Lower lobe of right lung (tissue), 2 donors: ENCODE measurements at regions not wholly inside any gene's neighbourhood (a gene's known extent, or its start where the extent isn't known, plus 50 kb on each side); places are given as distances from the start of the nearest gene placed in this dataset.

Source experiments
- ATAC-seq, 2 donors: fragments of 200-7000 bp; cut with Tn5 transposase; one replicate each; pipeline ENCODE4 v1.9.1; 2020 to 2022; ENCODE audit warnings: mild to moderate bottlenecking in 2 of 2, moderate library complexity in 2 of 2
- DNase-seq: peaks from one replicate; pipeline ENCODE4 v3.0.0-alpha.2; 2020
- H3K27ac ChIP-seq: fragments of 200-600 bp; one replicate; pipeline ENCODE4 v1.8.0; 2022
- H3K27me3 ChIP-seq: fragments of 200-600 bp; one replicate; pipeline ENCODE4 v1.8.0; 2022; ENCODE audit warnings: low read depth
- H3K36me3 ChIP-seq: fragments of 200-600 bp; one replicate; pipeline ENCODE4 v1.8.0; 2022; ENCODE audit warnings: mild to moderate bottlenecking
- H3K4me1 ChIP-seq: fragments of 200-600 bp; one replicate; pipeline ENCODE4 v1.8.0; 2022
- H3K4me3 ChIP-seq: fragments of 200-600 bp; one replicate; pipeline ENCODE4 v1.8.0; 2022; ENCODE audit warnings: mild to moderate bottlenecking
- H3K9me3 ChIP-seq: fragments of 200-600 bp; one replicate; pipeline ENCODE4 v1.8.0; 2022
- intact Hi-C: fragments of 100-400 bp; cut with DNase I; formaldehyde crosslinking; loops from one replicate; pipeline ENCODE4 v1.11.0; 2022
- TF ChIP-seq, protein P1 (sequence below): fragments of 200-600 bp; IDR thresholded peaks from one replicate; pipeline ENCODE4 v1.8.0; 2022; ENCODE audit warnings: antibody characterized with exemption, mild to moderate bottlenecking
- donor health status: DM: no; HTN: yes; CAD: no; lungs with severe emphysema.

DNA sequence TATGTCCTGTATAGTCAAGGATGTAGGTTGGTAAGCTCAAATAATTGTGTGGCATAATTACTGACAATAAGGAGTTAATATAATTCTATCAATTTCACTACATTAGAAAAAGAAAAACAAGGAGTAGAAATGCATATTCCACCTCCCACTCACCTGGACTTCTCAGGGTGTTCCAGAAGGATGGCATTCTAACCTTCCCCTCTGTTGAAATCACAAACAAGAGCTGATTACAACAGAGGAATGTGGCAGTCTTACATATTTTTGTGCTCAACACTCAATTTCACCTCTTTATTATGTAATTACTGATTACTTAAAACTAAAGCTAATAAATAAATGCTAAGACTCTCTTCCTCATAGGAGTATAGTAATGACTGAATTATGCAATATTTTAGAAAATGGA lies 745.3 kb downstream of the DTWD2 start:
- DNase-seq (no peak), ATAC-seq (peak in 1 of 2 donors; percentile 62)
- Histone ChIP-seq H3K4me1 (no peaks in the 10 kb centered on the region), H3K36me3 (no peaks in the 10 kb centered on the region), H3K9me3 (no peaks in the 10 kb centered on the region), H3K4me3 (no peak overlapping the region), H3K27ac (no peak overlapping the region), H3K27me3 (no peaks in the 10 kb centered on the region)
- intact Hi-C loops: no loop called here
- TF ChIP-seq, protein P1, sequence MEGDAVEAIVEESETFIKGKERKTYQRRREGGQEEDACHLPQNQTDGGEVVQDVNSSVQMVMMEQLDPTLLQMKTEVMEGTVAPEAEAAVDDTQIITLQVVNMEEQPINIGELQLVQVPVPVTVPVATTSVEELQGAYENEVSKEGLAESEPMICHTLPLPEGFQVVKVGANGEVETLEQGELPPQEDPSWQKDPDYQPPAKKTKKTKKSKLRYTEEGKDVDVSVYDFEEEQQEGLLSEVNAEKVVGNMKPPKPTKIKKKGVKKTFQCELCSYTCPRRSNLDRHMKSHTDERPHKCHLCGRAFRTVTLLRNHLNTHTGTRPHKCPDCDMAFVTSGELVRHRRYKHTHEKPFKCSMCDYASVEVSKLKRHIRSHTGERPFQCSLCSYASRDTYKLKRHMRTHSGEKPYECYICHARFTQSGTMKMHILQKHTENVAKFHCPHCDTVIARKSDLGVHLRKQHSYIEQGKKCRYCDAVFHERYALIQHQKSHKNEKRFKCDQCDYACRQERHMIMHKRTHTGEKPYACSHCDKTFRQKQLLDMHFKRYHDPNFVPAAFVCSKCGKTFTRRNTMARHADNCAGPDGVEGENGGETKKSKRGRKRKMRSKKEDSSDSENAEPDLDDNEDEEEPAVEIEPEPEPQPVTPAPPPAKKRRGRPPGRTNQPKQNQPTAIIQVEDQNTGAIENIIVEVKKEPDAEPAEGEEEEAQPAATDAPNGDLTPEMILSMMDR: no peak

DNA sequence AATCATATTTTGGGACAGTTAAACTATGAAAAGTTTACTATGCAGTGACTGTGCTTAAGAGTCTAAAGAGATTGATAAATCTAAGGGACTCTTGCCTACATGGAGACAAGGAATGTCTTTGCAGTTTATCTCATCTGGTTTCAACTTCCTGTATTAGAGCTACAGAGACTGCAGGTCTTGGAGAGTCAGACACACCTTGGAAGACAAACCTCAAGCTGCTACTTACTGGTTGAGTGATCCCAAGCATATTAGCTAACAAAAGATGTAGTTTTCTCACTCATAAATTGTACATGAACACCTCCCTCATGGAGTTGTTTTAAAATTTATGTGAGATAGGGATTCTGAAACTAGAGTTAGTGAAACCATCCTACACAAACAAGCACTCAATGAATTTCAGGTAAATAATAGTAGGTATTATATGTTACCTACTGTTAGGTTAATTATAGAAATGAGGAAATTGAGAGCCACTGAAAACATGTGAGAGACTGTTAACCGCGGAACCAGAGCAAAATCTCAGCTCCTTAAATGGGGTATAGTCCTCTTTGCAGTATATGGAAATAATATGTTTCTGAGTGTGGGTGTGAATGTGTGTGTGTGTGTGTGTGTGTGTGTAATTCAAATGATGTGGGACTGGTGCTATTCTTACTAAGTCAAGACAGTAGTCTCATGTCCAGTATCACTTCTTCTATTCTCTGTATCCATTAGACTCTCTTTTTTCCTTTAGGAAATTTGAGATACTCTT lies 752.1 kb downstream of the DTWD2 start:
- Histone ChIP-seq H3K9me3 (no peaks in the 10 kb centered on the region), H3K27me3 (no peaks in the 10 kb centered on the region), H3K36me3 (no peaks in the 10 kb centered on the region), H3K27ac (no peak overlapping the region), H3K4me3 (no peak overlapping the region), H3K4me1 (no peaks in the 10 kb centered on the region)
- TF ChIP-seq, protein P1: no peak
- ATAC-seq: no peak
- DNase-seq: no peak
- intact Hi-C loops: no loop called here

DNA sequence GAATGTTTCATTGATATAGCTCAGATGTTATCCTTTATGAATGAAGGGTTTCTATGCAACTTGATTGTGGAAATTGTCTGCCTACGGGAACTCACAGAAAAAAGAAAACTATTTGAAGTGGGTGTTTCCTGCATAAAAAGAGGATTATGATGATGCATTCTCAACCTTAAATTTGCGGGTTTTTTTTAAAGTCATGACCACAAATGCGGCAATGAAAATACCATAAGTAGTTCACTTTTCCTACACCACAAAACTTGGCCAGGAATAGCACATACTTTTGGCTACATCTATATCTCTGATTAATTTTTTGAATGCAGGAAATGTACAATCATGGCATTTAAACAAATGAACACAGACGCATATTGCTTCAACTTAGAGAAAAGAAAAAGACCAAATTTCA lies 754.7 kb downstream of the DTWD2 start:
- no peaks in the 10 kb centered on the region for H3K9me3 ChIP-seq
- TF ChIP-seq, protein P1: no peak
- no peaks in the 10 kb centered on the region for H3K27me3 ChIP-seq
- no peak overlapping the region for H3K4me3 ChIP-seq
- no peaks in the 10 kb centered on the region for H3K36me3 ChIP-seq
- intact Hi-C loops: no loop called here
- no peak for DNase-seq
- ATAC-seq: no peak
- H3K4me1 ChIP-seq: no peaks in the 10 kb centered on the region
- no peak overlapping the region for H3K27ac ChIP-seq

DNA sequence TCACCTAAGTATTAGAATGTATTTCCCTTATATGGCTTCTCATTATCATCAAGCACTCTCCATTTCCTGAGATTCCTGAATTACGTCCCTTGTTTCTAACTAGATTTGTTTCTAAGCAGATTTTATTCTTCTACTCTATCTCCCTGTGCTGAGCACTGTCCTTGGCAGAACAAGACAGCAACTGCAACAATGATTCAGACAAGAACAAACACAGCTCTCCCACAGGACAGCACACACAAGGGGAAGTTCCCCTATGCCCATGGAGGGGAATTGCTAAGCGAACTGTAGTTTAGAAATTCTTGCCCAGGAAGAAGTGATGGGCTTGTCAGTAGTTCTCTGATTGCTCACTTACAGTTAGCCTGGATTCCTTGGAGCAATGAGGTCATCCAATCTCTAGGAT lies 759.9 kb downstream of the DTWD2 start:
- H3K27ac ChIP-seq: no peak overlapping the region
- H3K4me1 ChIP-seq: no peaks in the 10 kb centered on the region
- ATAC-seq (no peak), DNase-seq (no peak)
- TF ChIP-seq, protein P1: no peak
- no peak overlapping the region for H3K4me3 ChIP-seq
- intact Hi-C loops: no loop called here
- H3K27me3 ChIP-seq: no peaks in the 10 kb centered on the region
- no peaks in the 10 kb centered on the region for H3K36me3 ChIP-seq
- no peaks in the 10 kb centered on the region for H3K9me3 ChIP-seq

DNA sequence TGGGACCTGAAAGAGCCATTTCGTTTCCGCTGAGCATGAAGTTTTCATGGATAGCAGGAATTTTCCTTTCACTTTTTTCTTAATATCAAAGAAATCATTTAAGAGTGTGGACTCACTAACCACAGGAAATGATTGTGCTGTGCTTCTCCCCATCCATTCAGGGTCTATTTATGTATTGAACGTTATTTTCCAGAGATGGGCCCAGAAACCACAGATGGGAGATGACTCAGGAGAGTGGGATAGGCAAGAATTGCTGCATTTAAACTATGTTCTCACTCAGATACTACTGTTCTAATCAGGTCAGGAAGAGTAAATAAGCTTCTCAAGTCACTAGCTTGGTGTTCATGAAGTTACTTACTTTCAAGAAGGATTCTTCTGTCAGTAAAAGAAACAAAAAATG lies 763.8 kb downstream of the DTWD2 start:
- H3K9me3 ChIP-seq: no peaks in the 10 kb centered on the region
- DNase-seq (no peak), ATAC-seq (no peak)
- intact Hi-C loops: no loop called here
- no peaks in the 10 kb centered on the region for H3K36me3 ChIP-seq
- no peaks in the 10 kb centered on the region for H3K4me1 ChIP-seq
- H3K4me3 ChIP-seq: no peak overlapping the region
- H3K27me3 ChIP-seq: no peaks in the 10 kb centered on the region
- TF ChIP-seq, protein P1: no peak
- no peak overlapping the region for H3K27ac ChIP-seq
